Stimulated activated CD4-positive, alpha-beta T cell treated with anti-CD3 and anti-CD28 coated beads, Interleukin-2, amount 100 ng/mL, for 48 hours (primary cell): ENCODE measurements at regions not wholly inside any gene's neighbourhood (a gene's known extent, or its start where the extent isn't known, plus 50 kb on each side); places are given as distances from the start of the nearest gene placed in this dataset.
"Not testable (repeated sequence)": the region's sequence is repeated elsewhere in the genome, so short reads cannot be mapped to it uniquely, and the experiment has no call there.

Experiments
- DNase-seq, 2 donors: peaks; one replicate each; pipeline ENCODE4 v3.0.0-alpha.2; 2020

- no peak for DNase-seq
Measured at GRCh38 chr3:80014576-80014975, 246.8 kb upstream of the ROBO1 start.

- DNase-seq = no peak
Measured at GRCh38 chr3:80010021-80010571, 242.3 kb upstream of the ROBO1 start.

GRCh38 chr3:80007522-80007921 is 239.7 kb upstream of the ROBO1 start:
- no peak for DNase-seq

DNA sequence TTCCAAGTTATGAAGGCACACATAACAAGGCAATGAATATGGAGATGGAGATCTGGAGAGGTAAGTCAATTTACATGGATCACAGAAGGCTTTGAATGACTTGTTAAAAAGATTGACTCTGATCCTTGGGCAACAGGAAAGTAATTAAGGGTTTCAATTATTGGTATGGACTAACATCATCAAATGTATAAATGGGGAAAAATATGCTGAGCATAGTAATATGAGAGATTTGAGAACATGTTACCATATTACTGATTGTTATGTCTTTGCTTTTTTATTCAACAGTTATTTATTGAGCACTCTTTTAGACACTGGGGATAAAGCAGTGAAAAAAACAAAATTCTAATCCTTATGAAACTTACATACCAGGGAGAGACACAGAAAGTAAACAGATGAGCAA is 238.5 kb upstream of the ROBO1 start:
- DNase-seq = no peak

DNA sequence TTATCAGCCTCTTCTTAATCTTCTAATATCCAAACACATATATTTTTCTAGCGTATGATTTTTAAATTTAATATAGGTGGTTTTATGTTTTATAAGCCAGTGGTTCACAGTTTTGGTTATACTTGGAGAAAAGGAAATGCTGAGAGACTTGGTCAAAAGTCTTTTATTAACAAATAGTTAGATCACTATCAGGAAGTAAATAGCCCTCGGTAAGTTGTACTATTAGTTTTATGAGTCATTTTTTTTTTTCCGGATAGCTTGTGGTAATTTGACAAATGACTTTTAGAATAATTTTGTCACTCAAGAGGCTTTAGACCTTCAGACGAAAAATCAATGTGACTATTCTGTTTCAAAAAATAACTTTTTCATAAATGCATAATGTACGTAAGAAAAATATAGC is 232.2 kb upstream of the ROBO1 start:
- no peak for DNase-seq

GRCh38 chr3:79994397-79994796 is 226.6 kb upstream of the ROBO1 start:
- DNase-seq = no peak

DNA sequence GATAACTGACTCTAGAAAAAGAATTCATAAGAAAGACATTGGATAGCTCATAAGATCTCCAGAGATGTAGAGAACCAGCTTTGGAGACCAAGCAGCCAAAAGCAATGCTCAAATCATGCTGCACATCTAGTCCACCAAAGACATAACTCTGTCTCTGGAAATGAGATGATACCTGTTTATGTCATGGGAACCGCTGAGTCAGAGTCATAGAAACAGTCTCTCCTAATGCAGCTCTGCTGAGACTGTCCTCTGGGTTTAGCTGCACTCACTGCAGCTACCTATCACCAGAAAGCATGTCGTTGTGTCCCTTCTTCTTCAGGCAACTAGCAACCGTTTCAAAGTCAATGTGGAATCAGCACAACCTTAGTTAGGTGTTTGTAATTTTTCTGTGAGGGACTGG is 218.5 kb upstream of the ROBO1 start:
- DNase-seq = no peak

- DNase-seq = no peak
Measured at GRCh38 chr3:79985816-79986215, 218.0 kb upstream of the ROBO1 start.

DNA sequence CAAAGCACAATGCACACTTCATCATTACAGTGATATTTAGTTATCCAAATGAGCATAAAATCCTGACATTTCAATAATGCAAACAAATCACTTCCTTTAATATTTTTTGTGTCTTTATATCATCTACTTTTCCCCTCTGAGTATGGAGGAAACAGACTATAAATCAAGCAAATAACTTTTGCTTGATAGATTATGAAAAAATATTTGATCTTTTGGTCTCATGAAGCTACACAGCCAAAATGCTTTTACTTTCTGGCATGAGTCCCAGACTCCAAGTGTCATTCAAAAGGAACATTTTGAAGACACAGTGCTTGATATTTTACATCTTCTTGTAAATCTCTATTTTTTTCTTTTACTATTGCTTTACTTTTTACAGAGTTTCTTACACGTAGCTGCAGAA is 215.3 kb upstream of the ROBO1 start:
- DNase-seq = no peak

DNA sequence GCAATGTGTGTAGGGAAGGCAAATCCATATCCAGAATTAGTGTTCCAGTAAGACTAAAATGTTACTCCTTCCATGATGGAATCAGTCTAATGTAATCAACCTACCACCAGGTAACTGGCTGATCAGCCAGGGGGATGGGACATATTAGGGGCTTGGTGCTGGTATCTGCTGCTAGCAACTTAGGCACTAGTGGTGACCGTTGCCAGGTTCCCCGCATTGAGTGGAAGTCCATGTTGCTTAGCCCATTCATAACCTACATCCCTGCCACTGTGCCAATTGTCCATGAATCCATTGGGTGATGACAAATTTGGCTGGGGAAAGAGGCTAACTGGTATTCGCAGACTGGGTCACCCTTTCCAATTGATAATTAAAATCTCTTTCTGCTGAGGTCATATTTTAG is 212.2 kb upstream of the ROBO1 start:
- no peak for DNase-seq

- no peak for DNase-seq
Measured at GRCh38 chr3:79976466-79976865, 208.7 kb upstream of the ROBO1 start.

- no peak for DNase-seq
Measured at GRCh38 chr3:79973917-79974595, 206.3 kb upstream of the ROBO1 start.

DNA sequence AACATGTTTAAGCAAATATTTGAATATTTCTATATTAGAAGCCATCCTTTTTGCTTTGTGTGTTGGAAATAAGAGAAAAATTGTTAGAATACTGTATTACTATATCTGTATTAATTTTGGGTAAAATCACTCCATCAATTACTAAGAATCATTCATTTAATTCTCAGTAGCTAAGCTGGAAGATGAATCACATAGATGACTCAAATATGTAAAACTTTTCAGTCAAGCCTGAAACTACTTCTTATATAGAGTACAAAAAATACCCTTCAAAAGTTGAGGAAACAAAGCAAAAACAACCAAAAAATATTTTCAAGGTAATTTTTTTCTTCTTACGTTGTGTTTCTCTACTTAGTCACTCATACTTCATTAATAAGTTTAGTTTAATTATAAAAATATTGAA is 205.7 kb upstream of the ROBO1 start:
- no peak for DNase-seq

DNA sequence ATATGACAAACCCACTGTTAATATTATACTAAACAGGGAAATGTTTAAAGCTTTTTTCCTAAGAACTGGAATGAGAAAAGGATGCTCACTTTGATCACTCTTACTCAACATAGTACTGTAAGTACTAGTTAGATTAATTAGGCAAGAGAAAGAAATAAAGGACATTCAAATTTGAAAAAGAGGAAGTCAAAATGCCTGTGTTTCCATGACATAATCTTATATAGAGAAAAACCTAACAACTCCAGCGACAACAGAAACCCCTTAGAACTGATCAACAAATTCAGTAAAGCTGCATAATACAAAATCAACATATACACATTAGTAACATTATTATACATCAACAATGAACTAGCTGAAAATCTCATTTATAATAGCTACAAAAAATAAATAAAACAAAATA is 200.6 kb upstream of the ROBO1 start:
- DNase-seq = no peak

- no peak for DNase-seq
Measured at GRCh38 chr3:79960594-79960993, 192.8 kb upstream of the ROBO1 start.

- DNase-seq = no peak
Measured at GRCh38 chr3:79957066-79957465, 189.3 kb upstream of the ROBO1 start.

- DNase-seq = no peak
Measured at GRCh38 chr3:79954756-79955155, 187.0 kb upstream of the ROBO1 start.

DNA sequence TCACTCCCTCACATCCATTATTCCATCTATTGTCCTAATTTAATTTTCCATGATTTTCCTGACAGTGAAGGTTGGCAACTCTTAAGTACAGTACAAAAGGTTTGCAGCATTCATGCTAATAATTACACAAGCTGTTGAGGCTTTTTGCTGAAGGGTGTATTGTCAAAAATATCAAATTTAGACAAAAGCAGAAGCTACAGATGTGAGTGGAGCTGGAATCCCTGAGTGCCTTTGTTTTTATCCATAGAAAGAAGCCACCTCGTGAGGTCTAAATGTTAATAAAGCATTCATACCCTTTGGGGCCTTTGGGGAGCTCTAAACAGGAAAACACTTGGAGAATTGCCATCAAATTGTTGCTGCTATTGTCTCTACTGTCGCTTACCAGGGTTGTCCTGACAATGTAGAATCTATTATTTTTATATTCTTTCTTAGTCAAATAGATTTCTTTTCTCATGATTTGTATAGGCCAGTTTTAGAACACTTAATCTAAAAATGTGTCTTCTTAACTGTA is 185.8 kb upstream of the ROBO1 start:
- DNase-seq = no peak

DNA sequence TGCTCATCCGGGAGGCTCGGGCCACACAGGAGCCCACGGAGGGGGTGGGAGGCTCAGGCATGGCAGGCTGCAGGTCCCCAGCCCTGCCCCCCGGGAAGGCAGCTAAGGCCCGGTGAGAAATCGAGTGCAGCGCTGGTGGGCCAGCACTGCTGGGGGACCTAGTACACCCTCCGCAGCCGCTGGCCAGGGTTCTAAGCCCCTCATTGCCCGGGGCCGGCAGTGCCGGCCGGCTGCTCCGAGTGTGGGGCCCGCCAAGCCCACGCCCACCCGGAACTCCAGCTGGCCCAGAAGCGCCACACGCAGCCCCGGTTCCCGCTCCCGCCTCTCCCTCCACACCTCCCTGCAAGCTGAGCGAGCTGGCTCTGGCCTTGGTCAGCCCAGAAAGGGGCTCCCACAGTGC is 183.6 kb upstream of the ROBO1 start:
- not testable (repeated sequence) for DNase-seq

DNA sequence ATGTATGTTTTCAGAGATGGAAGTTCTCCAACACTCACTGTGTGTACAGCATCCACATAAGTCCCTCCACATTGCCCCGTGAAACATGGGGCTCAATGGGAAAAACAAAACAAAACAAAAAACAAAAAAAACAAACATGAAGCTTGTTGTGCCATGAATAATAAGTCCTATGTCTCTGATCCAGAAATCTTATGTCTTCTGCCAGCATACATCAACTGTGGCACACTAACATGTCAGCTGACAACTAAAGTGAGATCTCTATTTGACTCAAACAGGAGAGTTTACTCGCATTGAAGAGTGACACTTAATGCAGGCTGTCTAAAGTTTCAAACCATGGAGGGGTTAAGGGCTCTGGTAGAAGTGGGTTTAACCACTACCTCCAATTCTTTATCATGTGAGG is 180.2 kb upstream of the ROBO1 start:
- DNase-seq = no peak

- no peak for DNase-seq
Measured at GRCh38 chr3:79947469-79947868, 179.7 kb upstream of the ROBO1 start.

DNA sequence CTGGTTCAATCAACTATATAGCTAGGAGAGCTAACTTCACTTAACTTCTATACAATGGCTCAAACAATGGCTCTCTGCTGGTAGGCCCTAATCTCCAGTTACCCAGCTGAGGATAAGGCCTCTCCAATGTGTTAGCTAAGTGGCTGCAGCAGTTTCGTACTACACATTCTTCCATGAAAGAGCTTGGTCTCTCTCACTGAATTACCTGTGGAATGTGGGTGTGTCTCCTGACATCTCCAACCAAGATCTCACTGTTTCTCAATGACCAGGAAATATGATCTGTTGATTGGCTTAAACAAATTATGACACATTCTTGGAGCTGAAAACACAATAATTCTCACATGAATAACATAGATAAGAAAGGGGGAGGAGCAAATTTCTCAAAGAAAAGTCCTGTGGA is 169.8 kb upstream of the ROBO1 start:
- DNase-seq = no peak

DNA sequence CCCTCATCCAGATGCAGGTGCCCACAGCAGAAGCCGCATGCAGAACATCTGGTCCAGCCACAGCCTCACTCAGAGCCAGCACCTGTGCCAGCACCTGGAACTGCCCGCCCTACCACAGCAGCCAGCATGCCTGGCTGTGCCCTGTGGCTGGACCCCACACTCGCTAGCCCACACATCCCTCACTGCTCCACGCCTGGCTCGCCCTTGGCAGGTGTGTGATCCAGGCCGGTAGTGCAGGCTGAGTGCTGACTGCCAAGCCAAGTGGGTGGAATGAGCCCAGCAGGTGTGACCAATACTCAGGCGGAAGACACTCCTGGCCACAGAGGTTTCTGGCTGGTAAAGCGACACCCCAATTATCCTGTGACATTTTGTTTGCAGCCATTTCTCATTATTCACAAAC is 162.4 kb upstream of the ROBO1 start:
- no peak for DNase-seq

- no peak for DNase-seq
Measured at GRCh38 chr3:79928687-79929408, 161.1 kb upstream of the ROBO1 start.
